ENCODE measurements at regions not wholly inside any gene's neighbourhood (a gene's known extent, or its start where the extent isn't known, plus 50 kb on each side); places are given as distances from the start of the nearest gene placed in this dataset.
"Not testable (repeated sequence)": the region's sequence is repeated elsewhere in the genome, so short reads cannot be mapped to it uniquely, and the experiment has no call there.

- TF ChIP-seq, protein P1, sequence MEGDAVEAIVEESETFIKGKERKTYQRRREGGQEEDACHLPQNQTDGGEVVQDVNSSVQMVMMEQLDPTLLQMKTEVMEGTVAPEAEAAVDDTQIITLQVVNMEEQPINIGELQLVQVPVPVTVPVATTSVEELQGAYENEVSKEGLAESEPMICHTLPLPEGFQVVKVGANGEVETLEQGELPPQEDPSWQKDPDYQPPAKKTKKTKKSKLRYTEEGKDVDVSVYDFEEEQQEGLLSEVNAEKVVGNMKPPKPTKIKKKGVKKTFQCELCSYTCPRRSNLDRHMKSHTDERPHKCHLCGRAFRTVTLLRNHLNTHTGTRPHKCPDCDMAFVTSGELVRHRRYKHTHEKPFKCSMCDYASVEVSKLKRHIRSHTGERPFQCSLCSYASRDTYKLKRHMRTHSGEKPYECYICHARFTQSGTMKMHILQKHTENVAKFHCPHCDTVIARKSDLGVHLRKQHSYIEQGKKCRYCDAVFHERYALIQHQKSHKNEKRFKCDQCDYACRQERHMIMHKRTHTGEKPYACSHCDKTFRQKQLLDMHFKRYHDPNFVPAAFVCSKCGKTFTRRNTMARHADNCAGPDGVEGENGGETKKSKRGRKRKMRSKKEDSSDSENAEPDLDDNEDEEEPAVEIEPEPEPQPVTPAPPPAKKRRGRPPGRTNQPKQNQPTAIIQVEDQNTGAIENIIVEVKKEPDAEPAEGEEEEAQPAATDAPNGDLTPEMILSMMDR (IDR thresholded peaks at IDR 0.05) = not testable (repeated sequence)
- not testable (repeated sequence) for TF ChIP-seq POLR2A (IDR thresholded peaks at IDR 0.05)
Measured at GRCh38 chr11:121977914-121978313, 138.1 kb downstream of the BLID start.

All from adrenal gland (tissue), 5 donors.